HL-60 (cell line): ENCODE measurements at regions not wholly inside any gene's neighbourhood (a gene's known extent, or its start where the extent isn't known, plus 50 kb on each side); places are given as distances from the start of the nearest gene placed in this dataset.

ENCODE experiments used
- CTCF ChIP-seq: IDR thresholded peaks from one replicate; pipeline ENCODE4 v1.5.1; 2011; ENCODE audit warnings: low read length, control low read depth, inconsistent platforms; ENCODE audit not compliant: insufficient read depth
- POLR2AphosphoS5 ChIP-seq: IDR thresholded peaks from 2 replicates; pipeline ENCODE4 v1.6.1; 2012; ENCODE audit warnings: low read depth

DNA sequence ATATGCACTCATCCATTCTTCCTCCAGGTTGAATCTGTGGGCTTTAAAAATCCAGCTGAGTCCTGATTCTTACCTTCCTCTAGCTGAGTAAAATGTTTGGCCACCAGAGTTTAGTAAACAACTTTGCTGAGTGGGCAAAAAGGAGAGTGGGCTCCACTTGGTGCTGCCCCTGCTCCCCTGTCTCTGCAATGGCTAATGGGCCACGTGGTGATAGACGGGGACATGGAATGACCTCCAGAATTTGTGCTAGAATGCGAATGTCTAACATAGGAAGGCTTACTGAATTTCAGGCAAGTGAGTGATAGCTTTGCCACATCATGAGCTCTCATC lies 137.3 kb upstream of the CES5A start:
- TF ChIP-seq CTCF (no peak), POLR2AphosphoS5 (no peak)
